H9 (cell line): ENCODE measurements at regions not wholly inside any gene's neighbourhood (a gene's known extent, or its start where the extent isn't known, plus 50 kb on each side); places are given as distances from the start of the nearest gene placed in this dataset.
"Not testable (repeated sequence)": the region's sequence is repeated elsewhere in the genome, so short reads cannot be mapped to it uniquely, and the experiment has no call there.

Experiments used
- DNase-seq: peaks from one replicate; pipeline ENCODE4 v3.0.0-alpha.2; 2017
- H2AFZ ChIP-seq: one replicate; pipeline ENCODE4 v1.6.1; 2013; ENCODE audit warnings: mild to moderate bottlenecking, low read length, control low read depth, moderate library complexity
- H2AK5ac ChIP-seq: 2 replicates; pipeline ENCODE4 v1.6.1; 2013; ENCODE audit warnings: low read length, control low read depth, mixed read lengths; ENCODE audit not compliant: insufficient read length
- H2BK120ac ChIP-seq: one replicate; pipeline ENCODE4 v1.6.1; 2013; ENCODE audit warnings: low read depth, mild to moderate bottlenecking, low read length, control low read depth, inconsistent platforms; ENCODE audit not compliant: poor library complexity, severe bottlenecking
- H2BK12ac ChIP-seq: 2 replicates; pipeline ENCODE4 v1.6.1; 2013; ENCODE audit warnings: low read length, control low read depth, mixed read lengths, low read depth; ENCODE audit not compliant: insufficient read length
- H2BK15ac ChIP-seq: 2 replicates; pipeline ENCODE4 v1.6.1; 2013; ENCODE audit warnings: low read depth, low read length, control low read depth
- H2BK20ac ChIP-seq: one replicate; pipeline ENCODE4 v1.6.1; 2013; ENCODE audit warnings: low read depth, mild to moderate bottlenecking, low read length, control low read depth, inconsistent platforms; ENCODE audit not compliant: poor library complexity, severe bottlenecking
- H2BK5ac ChIP-seq: 2 replicates; pipeline ENCODE4 v1.6.1; 2013; ENCODE audit warnings: low read length, control low read depth, mixed read lengths; ENCODE audit not compliant: insufficient read length
- H3K14ac ChIP-seq: 2 replicates; pipeline ENCODE4 v1.6.1; 2013; ENCODE audit warnings: low read length, control low read depth; ENCODE audit not compliant: insufficient read depth
- H3K18ac ChIP-seq: 2 replicates; pipeline ENCODE4 v1.6.1; 2013; ENCODE audit warnings: low read depth, mild to moderate bottlenecking, mixed read lengths, low read length, control low read depth; ENCODE audit not compliant: insufficient read length
- H3K23ac ChIP-seq: 2 replicates; pipeline ENCODE4 v1.6.1; 2013; ENCODE audit warnings: low read length, control low read depth, mixed read lengths, low read depth; ENCODE audit not compliant: insufficient read length
- H3K23me2 ChIP-seq: 2 replicates; pipeline ENCODE4 v1.6.1; 2013; ENCODE audit warnings: low read depth, mild to moderate bottlenecking, mixed read lengths, low read length, control low read depth; ENCODE audit not compliant: insufficient read length, poor library complexity, severe bottlenecking
- H3K27ac ChIP-seq: 2 replicates; pipeline ENCODE4 v1.5.1; 2013; ENCODE audit warnings: low read length, control low read depth, mixed read lengths, low read depth; ENCODE audit not compliant: insufficient read length
- H3K27me3 ChIP-seq: 2 replicates; pipeline ENCODE4 v1.6.1; 2013; ENCODE audit warnings: low read length, control low read depth, inconsistent platforms; ENCODE audit not compliant: insufficient read depth
- H3K4ac ChIP-seq: 2 replicates; pipeline ENCODE4 v1.6.1; 2013; ENCODE audit warnings: low read depth, mild to moderate bottlenecking, control low read depth, inconsistent platforms, low read length, moderate library complexity
- H3K4me1 ChIP-seq: 2 replicates; pipeline ENCODE4 v1.6.1; 2013; ENCODE audit warnings: low read length, control low read depth, inconsistent platforms; ENCODE audit not compliant: insufficient read depth
- H3K4me2 ChIP-seq: 2 replicates; pipeline ENCODE4 v1.6.1; 2013; ENCODE audit warnings: low read length, control low read depth, mixed read lengths; ENCODE audit not compliant: insufficient read length, insufficient read depth
- H3K56ac ChIP-seq: 2 replicates; pipeline ENCODE4 v1.6.1; 2013; ENCODE audit warnings: low read depth, mild to moderate bottlenecking, mixed read lengths, low read length, control low read depth; ENCODE audit not compliant: insufficient read length
- H3K79me1 ChIP-seq: 2 replicates; pipeline ENCODE4 v1.6.1; 2013; ENCODE audit warnings: low read depth, mild to moderate bottlenecking, moderate library complexity, low read length, control low read depth, inconsistent platforms; ENCODE audit not compliant: insufficient read depth, poor library complexity, severe bottlenecking
- H3K79me2 ChIP-seq: 2 replicates; pipeline ENCODE4 v1.6.1; 2013; ENCODE audit warnings: low read length, control low read depth, inconsistent platforms; ENCODE audit not compliant: insufficient read depth
- H3K9ac ChIP-seq: 2 replicates; pipeline ENCODE4 v1.6.1; 2013; ENCODE audit warnings: low read length, control low read depth, mixed read lengths; ENCODE audit not compliant: insufficient read length; ENCODE audit errors: extremely low read depth
- H3K9me3 ChIP-seq: one replicate; pipeline ENCODE4 v1.6.1; 2013; ENCODE audit warnings: low read depth, low read length, inconsistent platforms; ENCODE audit not compliant: control insufficient read depth
- H3T11ph ChIP-seq: one replicate; pipeline ENCODE4 v1.6.1; 2013; ENCODE audit warnings: mild to moderate bottlenecking, low read length, control low read depth, inconsistent platforms
- H4K20me1 ChIP-seq: one replicate; pipeline ENCODE4 v1.6.1; 2013; ENCODE audit not compliant: control insufficient read depth, insufficient read length, insufficient read depth
- H4K5ac ChIP-seq: 2 replicates; pipeline ENCODE4 v1.6.1; 2013; ENCODE audit warnings: low read depth, mild to moderate bottlenecking, mixed read lengths, low read length, control low read depth; ENCODE audit not compliant: insufficient read length
- H4K8ac ChIP-seq: replicated peaks from 2 replicates; pipeline ENCODE4 v1.6.1; 2013; ENCODE audit warnings: low read length, control low read depth, mixed read lengths, low read depth; ENCODE audit not compliant: insufficient read length
- H4K91ac ChIP-seq: 2 replicates; pipeline ENCODE4 v1.6.1; 2013; ENCODE audit warnings: low read depth, mild to moderate bottlenecking, moderate library complexity, mixed read lengths, low read length, control low read depth; ENCODE audit not compliant: insufficient read length
- H3K27ac Mint-ChIP-seq, 3 experiments: 2 replicates in 2 of 3; 3 replicates in 1 of 3; pipeline ENCODE4 v1.8.0; 2020 to 2021; ENCODE audit warnings: mixed read lengths in 3 of 3, mild to moderate bottlenecking in 1 of 3, moderate library complexity in 1 of 3
- H3K27me3 Mint-ChIP-seq: 2 replicates; pipeline ENCODE4 v1.8.0; 2021; ENCODE audit warnings: low read depth, mild to moderate bottlenecking, moderate library complexity, mixed read lengths
- H3K36me3 Mint-ChIP-seq, 3 experiments: 2 replicates in 2 of 3; 3 replicates in 1 of 3; pipeline ENCODE4 v1.8.0; 2020 to 2021; ENCODE audit warnings: low read depth in 3 of 3, mixed read lengths in 3 of 3; ENCODE audit not compliant: insufficient read depth in 1 of 3
- H3K4me1 Mint-ChIP-seq, 2 experiments: 2 replicates each; pipeline ENCODE4 v1.8.0; 2020; ENCODE audit warnings: mixed read lengths in 2 of 2
- H3K4me3 Mint-ChIP-seq, 2 experiments: 2 replicates in 1 of 2; 3 replicates in 1 of 2; pipeline ENCODE4 v1.8.0; 2020 to 2021; ENCODE audit warnings: mild to moderate bottlenecking in 2 of 2, mixed read lengths in 2 of 2, moderate library complexity in 1 of 2
- H3K9me3 Mint-ChIP-seq, 2 experiments: 2 replicates in 1 of 2; 3 replicates in 1 of 2; pipeline ENCODE4 v1.8.0; 2020; ENCODE audit warnings: mild to moderate bottlenecking in 2 of 2, mixed read lengths in 2 of 2, moderate library complexity in 1 of 2
- CTCF ChIP-seq: fragments of 200-600 bp; sonication (generic); conservative IDR thresholded peaks from 3 replicates; pipeline ENCODE4 v1.8.0; 2021; ENCODE audit warnings: antibody characterized with exemption, mild to moderate bottlenecking
- WGBS: extraction: QIAGEN DNeasy Blood & Tissue Kit; methylation state at CpG from one replicate; pipeline ENCODE4 v1.1.7; 2013; ENCODE audit warnings: missing lambda C conversion rate, low lambda C conversion rate, mixed read lengths; ENCODE audit not compliant: insufficient read length; ENCODE audit errors: extremely low coverage; 5-methylcytosine and 5-hydroxymethylcytosine counted together

- no peak overlapping the region for H2BK12ac ChIP-seq
- DNase-seq, result no peak
- Mint-ChIP-seq H3K4me1 (no peaks in the 10 kb centered on the region), H3K36me3 (peaks cover 2 to 4% (median 3%) of the 10 kb centered on the region in 3 experiments; a peak in 4 of 7 replicates), H3K4me3 (no peak overlapping the region), H3K27ac (no peak overlapping the region), H3K27me3 (no peaks in the 10 kb centered on the region; the same call in 1 of the 2 replicates), H3K9me3 (peaks cover 3 to 14% of the 10 kb centered on the region in 2 experiments; a peak in 4 of 5 replicates)
- H3K18ac ChIP-seq, result no peak overlapping the region
- H3K9me3 ChIP-seq, result peaks cover 5% of the 10 kb centered on the region
- TF ChIP-seq CTCF, result no peak
- H3K23ac ChIP-seq, result no peak overlapping the region
- H3K56ac ChIP-seq, result no peak overlapping the region
- no peak overlapping the region for H2BK15ac ChIP-seq
- H3T11ph ChIP-seq, result no peak overlapping the region
- WGBS, result no CpG with 5 or more reads among the region's 2 CpGs
- H4K20me1 ChIP-seq, result no peaks in the 10 kb centered on the region
- no peak overlapping the region for H2BK120ac ChIP-seq
- no peak overlapping the region for H3K4ac ChIP-seq
- H3K27me3 ChIP-seq, result no peaks in the 10 kb centered on the region
- no peak overlapping the region for H4K8ac ChIP-seq
- H3K79me1 ChIP-seq, result no peaks in the 10 kb centered on the region
- no peak overlapping the region for H3K27ac ChIP-seq
- no peaks in the 10 kb centered on the region for H3K23me2 ChIP-seq
- H2BK5ac ChIP-seq, result no peak overlapping the region
- H3K4me1 ChIP-seq, result no peaks in the 10 kb centered on the region
- no peak overlapping the region for H2BK20ac ChIP-seq
- no peaks in the 10 kb centered on the region for H3K79me2 ChIP-seq
- no peak overlapping the region for H2AFZ ChIP-seq
- H2AK5ac ChIP-seq, result no peak overlapping the region
- no peak overlapping the region for H3K9ac ChIP-seq
- H3K4me2 ChIP-seq, result no peak overlapping the region
- no peak overlapping the region for H3K14ac ChIP-seq
- no peak overlapping the region for H4K91ac ChIP-seq
- no peak overlapping the region for H4K5ac ChIP-seq
These were observed 160.7 kb upstream of the NPY2R start for GRCh38 chr4:155047755-155048154.

GRCh38 chr4:155054042-155054441, 154.4 kb upstream of the NPY2R start:
- H3T11ph ChIP-seq, H4K5ac ChIP-seq, H3K4ac ChIP-seq, H3K79me1 ChIP-seq, H2BK20ac ChIP-seq, H4K8ac ChIP-seq, H2BK12ac ChIP-seq, H3K9me3 Mint-ChIP-seq, H2AFZ ChIP-seq, H3K4me1 Mint-ChIP-seq, H3K23ac ChIP-seq, H2BK15ac ChIP-seq, H3K4me1 ChIP-seq, H3K56ac ChIP-seq, H4K20me1 ChIP-seq, H4K91ac ChIP-seq, H3K27ac ChIP-seq, H3K27me3 Mint-ChIP-seq, H3K27ac Mint-ChIP-seq, H3K79me2 ChIP-seq, H3K23me2 ChIP-seq, H3K36me3 Mint-ChIP-seq, H3K9ac ChIP-seq, H3K18ac ChIP-seq, H3K9me3 ChIP-seq, H3K4me3 Mint-ChIP-seq, DNase-seq, H2AK5ac ChIP-seq, H3K4me2 ChIP-seq, H2BK5ac ChIP-seq, H3K27me3 ChIP-seq, H2BK120ac ChIP-seq, H3K14ac ChIP-seq: not testable (repeated sequence)
- WGBS, result no CpG with 5 or more reads among the region's 1 CpG
